Prostate gland (tissue), 2 donors: ENCODE measurements at regions not wholly inside any gene's neighbourhood (a gene's known extent, or its start where the extent isn't known, plus 50 kb on each side); places are given as distances from the start of the nearest gene placed in this dataset.

Experiments
- POLR2A ChIP-seq: fragments of 450-650 bp; IDR thresholded peaks from one replicate; pipeline ENCODE4 v1.6.1; 2016; ENCODE audit warnings: antibody characterized with exemption, mild to moderate bottlenecking
- POLR2AphosphoS5 ChIP-seq: sonication (generic); formaldehyde crosslinking; IDR thresholded peaks from one replicate; pipeline ENCODE4 v1.6.1; 2017; ENCODE audit warnings: antibody characterized with exemption
- TF ChIP-seq, protein P1 (sequence below), 4 experiments: fragments of 200-600 bp in 2 of 4; fragments of 450-650 bp in 2 of 4; sonication (generic) in 2 of 4; IDR thresholded peaks; 1 replicate in 3 of 4; 2 replicates in 1 of 4; pipeline ENCODE4 v1.5.1; 2016 to 2019; ENCODE audit warnings: antibody characterized with exemption in 4 of 4, mild to moderate bottlenecking in 2 of 4, moderate library complexity in 2 of 4

DNA sequence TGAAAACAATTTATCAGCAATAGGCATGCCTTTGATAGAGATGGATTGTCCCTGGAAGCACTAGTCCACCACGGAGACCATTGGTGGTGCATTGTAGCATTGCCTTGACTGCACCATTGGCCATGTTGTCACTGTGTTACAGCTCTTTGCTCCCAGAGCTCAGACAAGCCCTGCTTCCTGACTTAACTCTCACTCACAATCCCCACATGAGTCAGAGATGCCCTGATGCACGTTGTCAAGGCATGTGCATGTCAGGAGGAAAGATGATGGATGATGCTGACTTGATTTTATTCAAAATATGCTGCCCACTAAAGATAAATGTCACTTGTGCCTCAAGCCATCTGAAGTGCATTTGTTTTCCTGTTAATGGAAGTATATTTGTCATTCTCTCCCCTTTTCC, 266.1 kb downstream of the ARRDC4 start:
- TF ChIP-seq, protein P1, sequence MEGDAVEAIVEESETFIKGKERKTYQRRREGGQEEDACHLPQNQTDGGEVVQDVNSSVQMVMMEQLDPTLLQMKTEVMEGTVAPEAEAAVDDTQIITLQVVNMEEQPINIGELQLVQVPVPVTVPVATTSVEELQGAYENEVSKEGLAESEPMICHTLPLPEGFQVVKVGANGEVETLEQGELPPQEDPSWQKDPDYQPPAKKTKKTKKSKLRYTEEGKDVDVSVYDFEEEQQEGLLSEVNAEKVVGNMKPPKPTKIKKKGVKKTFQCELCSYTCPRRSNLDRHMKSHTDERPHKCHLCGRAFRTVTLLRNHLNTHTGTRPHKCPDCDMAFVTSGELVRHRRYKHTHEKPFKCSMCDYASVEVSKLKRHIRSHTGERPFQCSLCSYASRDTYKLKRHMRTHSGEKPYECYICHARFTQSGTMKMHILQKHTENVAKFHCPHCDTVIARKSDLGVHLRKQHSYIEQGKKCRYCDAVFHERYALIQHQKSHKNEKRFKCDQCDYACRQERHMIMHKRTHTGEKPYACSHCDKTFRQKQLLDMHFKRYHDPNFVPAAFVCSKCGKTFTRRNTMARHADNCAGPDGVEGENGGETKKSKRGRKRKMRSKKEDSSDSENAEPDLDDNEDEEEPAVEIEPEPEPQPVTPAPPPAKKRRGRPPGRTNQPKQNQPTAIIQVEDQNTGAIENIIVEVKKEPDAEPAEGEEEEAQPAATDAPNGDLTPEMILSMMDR (IDR thresholded peaks at IDR 0.05), result no peak
- TF ChIP-seq POLR2AphosphoS5 (no peak), POLR2A (no peak)
